ENCODE measurements at regions not wholly inside any gene's neighbourhood (a gene's known extent, or its start where the extent isn't known, plus 50 kb on each side); places are given as distances from the start of the nearest gene placed in this dataset.

GRCh38 chr4:60683973-60684372 lies 516.2 kb upstream of the ADGRL3 start:
- TF ChIP-seq CBFB (CRISPR knock-in tag; IDR thresholded peaks at IDR 0.05; ENCODE audit: low read depth) (no peak), STAT6 (CRISPR knock-in tag; conservative IDR thresholded peaks at IDR 0.05; ENCODE audit: low read depth) (no peak), OVOL2 (CRISPR knock-in tag; IDR thresholded peaks at IDR 0.05; ENCODE audit: borderline replicate concordance) (no peak), KAT7 (CRISPR knock-in tag; IDR thresholded peaks at IDR 0.05; ENCODE audit: borderline replicate concordance) (no peak), MAX (CRISPR knock-in tag; IDR thresholded peaks at IDR 0.05) (no peak)
- TF ChIP-seq, protein P1, sequence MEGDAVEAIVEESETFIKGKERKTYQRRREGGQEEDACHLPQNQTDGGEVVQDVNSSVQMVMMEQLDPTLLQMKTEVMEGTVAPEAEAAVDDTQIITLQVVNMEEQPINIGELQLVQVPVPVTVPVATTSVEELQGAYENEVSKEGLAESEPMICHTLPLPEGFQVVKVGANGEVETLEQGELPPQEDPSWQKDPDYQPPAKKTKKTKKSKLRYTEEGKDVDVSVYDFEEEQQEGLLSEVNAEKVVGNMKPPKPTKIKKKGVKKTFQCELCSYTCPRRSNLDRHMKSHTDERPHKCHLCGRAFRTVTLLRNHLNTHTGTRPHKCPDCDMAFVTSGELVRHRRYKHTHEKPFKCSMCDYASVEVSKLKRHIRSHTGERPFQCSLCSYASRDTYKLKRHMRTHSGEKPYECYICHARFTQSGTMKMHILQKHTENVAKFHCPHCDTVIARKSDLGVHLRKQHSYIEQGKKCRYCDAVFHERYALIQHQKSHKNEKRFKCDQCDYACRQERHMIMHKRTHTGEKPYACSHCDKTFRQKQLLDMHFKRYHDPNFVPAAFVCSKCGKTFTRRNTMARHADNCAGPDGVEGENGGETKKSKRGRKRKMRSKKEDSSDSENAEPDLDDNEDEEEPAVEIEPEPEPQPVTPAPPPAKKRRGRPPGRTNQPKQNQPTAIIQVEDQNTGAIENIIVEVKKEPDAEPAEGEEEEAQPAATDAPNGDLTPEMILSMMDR (IDR thresholded peaks at IDR 0.05), result no peak
- TF ChIP-seq, protein P2, sequence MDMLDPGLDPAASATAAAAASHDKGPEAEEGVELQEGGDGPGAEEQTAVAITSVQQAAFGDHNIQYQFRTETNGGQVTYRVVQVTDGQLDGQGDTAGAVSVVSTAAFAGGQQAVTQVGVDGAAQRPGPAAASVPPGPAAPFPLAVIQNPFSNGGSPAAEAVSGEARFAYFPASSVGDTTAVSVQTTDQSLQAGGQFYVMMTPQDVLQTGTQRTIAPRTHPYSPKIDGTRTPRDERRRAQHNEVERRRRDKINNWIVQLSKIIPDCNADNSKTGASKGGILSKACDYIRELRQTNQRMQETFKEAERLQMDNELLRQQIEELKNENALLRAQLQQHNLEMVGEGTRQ (CRISPR knock-in tag; IDR thresholded peaks at IDR 0.05), result no peak

Measured in WTC11 (cell line).